ENCODE measurements at regions not wholly inside any gene's neighbourhood (a gene's known extent, or its start where the extent isn't known, plus 50 kb on each side); places are given as distances from the start of the nearest gene placed in this dataset.

DNA sequence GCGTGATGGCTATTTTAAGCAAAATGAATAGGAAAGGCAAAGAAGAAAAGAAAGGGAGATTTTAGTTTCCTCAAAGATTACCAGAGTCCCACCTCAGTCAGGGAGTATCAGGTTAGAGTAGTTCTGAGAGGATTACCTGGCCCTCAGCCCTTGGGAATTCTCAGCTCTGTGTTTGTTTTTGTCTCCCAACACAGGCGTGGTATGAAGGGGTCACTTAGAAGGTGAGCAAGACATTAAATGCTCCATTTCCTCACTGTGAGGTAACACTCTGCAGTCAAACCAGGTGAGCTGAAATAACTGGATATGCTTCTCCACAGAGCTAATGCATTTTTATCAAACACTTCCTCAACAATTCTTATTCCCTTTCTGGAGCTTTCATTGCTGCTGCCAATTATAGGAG lies 232.2 kb downstream of the IKZF2 start:
- TF ChIP-seq, protein P1, sequence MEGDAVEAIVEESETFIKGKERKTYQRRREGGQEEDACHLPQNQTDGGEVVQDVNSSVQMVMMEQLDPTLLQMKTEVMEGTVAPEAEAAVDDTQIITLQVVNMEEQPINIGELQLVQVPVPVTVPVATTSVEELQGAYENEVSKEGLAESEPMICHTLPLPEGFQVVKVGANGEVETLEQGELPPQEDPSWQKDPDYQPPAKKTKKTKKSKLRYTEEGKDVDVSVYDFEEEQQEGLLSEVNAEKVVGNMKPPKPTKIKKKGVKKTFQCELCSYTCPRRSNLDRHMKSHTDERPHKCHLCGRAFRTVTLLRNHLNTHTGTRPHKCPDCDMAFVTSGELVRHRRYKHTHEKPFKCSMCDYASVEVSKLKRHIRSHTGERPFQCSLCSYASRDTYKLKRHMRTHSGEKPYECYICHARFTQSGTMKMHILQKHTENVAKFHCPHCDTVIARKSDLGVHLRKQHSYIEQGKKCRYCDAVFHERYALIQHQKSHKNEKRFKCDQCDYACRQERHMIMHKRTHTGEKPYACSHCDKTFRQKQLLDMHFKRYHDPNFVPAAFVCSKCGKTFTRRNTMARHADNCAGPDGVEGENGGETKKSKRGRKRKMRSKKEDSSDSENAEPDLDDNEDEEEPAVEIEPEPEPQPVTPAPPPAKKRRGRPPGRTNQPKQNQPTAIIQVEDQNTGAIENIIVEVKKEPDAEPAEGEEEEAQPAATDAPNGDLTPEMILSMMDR (conservative IDR thresholded peaks at IDR 0.05; ENCODE audit: low read depth in 2 of 2): no peak
- TF ChIP-seq POLR2AphosphoS5 (IDR thresholded peaks at IDR 0.05; ENCODE audit: low read depth) (no peak), EZH2 (IDR thresholded peaks at IDR 0.05; ENCODE audit: low read depth, unreplicated experiment) (no peak), CREB1 (CRISPR knock-in tag; IDR thresholded peaks at IDR 0.05; ENCODE audit: low read depth) (no peak), EZH2phosphoT487 (IDR thresholded peaks at IDR 0.05; ENCODE audit: unreplicated experiment) (no peak), JUNB (IDR thresholded peaks at IDR 0.05; ENCODE audit: unreplicated experiment) (no peak), ZNF331 (CRISPR knock-in tag; IDR thresholded peaks at IDR 0.05; ENCODE audit: low read depth) (no peak), ZNF114 (CRISPR knock-in tag; IDR thresholded peaks at IDR 0.05) (no peak), NANOG (IDR thresholded peaks at IDR 0.05; ENCODE audit: borderline replicate concordance) (no peak), STAT1 (IDR thresholded peaks at IDR 0.05; ENCODE audit: unreplicated experiment) (no peak)
- TF ChIP-seq, protein P2, sequence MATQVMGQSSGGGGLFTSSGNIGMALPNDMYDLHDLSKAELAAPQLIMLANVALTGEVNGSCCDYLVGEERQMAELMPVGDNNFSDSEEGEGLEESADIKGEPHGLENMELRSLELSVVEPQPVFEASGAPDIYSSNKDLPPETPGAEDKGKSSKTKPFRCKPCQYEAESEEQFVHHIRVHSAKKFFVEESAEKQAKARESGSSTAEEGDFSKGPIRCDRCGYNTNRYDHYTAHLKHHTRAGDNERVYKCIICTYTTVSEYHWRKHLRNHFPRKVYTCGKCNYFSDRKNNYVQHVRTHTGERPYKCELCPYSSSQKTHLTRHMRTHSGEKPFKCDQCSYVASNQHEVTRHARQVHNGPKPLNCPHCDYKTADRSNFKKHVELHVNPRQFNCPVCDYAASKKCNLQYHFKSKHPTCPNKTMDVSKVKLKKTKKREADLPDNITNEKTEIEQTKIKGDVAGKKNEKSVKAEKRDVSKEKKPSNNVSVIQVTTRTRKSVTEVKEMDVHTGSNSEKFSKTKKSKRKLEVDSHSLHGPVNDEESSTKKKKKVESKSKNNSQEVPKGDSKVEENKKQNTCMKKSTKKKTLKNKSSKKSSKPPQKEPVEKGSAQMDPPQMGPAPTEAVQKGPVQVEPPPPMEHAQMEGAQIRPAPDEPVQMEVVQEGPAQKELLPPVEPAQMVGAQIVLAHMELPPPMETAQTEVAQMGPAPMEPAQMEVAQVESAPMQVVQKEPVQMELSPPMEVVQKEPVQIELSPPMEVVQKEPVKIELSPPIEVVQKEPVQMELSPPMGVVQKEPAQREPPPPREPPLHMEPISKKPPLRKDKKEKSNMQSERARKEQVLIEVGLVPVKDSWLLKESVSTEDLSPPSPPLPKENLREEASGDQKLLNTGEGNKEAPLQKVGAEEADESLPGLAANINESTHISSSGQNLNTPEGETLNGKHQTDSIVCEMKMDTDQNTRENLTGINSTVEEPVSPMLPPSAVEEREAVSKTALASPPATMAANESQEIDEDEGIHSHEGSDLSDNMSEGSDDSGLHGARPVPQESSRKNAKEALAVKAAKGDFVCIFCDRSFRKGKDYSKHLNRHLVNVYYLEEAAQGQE (IDR thresholded peaks at IDR 0.05; ENCODE audit: unreplicated experiment): no peak
- TF ChIP-seq, protein P3, sequence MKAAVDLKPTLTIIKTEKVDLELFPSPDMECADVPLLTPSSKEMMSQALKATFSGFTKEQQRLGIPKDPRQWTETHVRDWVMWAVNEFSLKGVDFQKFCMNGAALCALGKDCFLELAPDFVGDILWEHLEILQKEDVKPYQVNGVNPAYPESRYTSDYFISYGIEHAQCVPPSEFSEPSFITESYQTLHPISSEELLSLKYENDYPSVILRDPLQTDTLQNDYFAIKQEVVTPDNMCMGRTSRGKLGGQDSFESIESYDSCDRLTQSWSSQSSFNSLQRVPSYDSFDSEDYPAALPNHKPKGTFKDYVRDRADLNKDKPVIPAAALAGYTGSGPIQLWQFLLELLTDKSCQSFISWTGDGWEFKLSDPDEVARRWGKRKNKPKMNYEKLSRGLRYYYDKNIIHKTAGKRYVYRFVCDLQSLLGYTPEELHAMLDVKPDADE (IDR thresholded peaks at IDR 0.05): no peak

All from GM23338 (cell line).